ENCODE measurements at regions not wholly inside any gene's neighbourhood (a gene's known extent, or its start where the extent isn't known, plus 50 kb on each side); places are given as distances from the start of the nearest gene placed in this dataset.
A peak's percentile ranks its signal among the peaks of the same experiment; 100 is the strongest.
"Not testable (repeated sequence)": the region's sequence is repeated elsewhere in the genome, so short reads cannot be mapped to it uniquely, and the experiment has no call there.

DNA sequence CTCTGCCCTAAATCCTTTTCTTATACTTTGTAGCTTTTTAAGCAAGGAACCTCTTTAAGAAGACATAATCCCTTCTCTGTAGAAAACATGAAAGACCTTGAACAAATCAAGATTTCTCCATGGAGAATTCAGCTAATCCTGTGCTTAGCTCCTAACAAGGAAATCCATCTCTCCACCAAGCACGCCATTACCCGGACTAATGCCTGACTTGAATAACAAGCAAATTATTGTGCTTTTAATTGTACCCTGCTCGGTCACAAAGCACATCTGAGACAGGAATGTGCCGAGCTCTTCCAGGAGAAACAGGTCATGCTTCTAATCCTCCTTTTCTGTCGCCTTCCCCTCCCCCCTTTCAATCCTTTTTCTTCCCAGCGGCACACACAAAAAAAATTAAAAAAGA lies 141.3 kb downstream of the PSAT1 start:
- no peak for DNase-seq

DNA sequence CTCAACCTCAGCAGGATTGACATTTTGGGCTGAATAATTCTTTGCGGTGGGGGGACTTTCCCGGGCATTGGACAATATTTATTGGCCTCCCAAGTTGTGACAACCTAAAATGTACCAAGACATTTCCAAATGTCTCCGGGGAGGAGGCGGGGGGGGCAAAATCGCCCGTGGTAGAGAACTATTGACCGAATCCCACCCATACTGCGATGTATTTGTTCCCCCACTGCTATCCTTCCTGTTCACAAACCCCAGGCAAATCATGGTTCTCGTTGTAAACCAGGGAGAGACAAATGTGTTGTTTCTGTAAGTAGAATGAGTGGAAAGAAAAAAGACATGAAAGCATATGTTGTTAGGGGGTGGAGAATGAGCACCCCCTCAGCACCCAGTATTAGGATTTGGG lies 141.9 kb downstream of the PSAT1 start:
- no peak for DNase-seq

DNA sequence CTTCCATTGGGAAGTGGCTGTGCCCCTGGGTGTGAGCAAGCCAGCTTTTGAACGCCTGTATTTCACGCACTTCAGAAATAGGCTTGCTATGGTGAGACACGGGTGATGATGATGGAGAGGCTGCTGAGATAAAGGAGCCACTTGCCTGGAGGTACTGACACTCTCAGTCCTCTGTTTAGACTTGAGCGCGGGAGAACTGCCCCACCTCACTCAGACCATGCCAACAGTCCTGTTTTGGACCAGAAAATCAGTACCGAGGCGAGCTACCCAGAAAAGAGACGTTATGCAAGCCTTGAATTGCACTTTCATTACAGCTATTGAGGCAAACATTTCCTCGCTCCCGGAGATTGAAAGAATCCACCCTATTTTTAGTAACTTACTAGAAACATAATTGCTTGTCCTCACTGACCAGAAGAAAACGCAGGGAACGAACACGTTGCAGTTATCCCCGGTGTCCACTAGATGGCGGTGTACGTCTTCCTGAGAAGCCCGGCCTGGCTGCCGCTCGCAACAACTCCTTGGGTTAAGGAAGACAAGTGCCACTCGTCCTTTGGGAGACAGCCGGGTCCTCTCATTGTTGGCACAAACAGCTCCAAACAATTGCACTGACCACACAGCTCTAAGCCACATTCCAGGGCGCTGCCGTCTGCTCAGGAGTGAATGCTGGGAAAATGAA lies 142.4 kb downstream of the PSAT1 start:
- DNase-seq: peak; percentile 89

DNA sequence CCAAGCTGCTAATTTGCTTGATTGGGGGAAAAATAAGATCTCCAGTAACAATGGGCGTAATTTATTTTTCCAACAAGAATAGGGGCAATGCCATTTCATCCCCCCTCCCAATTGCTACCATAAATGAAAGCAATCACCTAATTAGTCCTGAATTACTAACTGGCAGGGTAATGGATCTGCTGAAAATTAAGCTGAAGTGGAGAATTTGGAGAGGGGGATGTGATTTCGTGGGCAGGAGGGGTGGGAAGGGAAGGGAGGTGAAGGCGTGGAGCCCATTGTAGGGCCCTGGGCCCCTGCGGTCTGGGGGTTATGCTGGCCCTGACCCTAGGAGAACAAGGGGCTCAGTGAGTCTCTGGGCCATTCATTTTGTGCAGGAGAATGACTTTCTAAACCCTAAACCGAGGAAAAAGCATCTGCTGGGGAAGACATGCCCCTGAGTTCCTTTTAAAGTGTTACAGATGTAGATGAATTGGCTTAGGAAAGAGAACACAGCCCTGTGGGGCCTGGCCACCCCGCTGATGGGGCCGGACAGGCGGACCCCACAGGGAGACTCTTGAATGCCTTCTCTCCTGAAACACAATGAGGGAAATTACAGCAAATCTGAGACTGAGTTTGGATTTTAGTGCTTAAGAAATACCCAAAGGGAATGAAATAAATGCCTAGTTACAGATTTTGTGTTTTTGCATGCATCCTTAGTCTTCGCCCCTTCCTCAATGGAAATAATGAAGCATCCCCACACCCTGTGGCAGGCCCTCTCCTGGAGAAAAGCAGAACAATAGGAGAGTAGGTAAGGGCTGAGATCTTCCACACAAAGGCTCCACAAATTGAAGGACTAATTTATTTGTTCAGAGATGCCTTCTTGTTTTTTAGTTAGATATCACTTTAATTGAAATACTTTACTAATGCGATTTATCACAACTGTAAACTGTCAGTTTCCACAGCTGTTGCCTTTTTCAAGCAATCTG lies 143.2 kb downstream of the PSAT1 start:
- no peak for DNase-seq

DNA sequence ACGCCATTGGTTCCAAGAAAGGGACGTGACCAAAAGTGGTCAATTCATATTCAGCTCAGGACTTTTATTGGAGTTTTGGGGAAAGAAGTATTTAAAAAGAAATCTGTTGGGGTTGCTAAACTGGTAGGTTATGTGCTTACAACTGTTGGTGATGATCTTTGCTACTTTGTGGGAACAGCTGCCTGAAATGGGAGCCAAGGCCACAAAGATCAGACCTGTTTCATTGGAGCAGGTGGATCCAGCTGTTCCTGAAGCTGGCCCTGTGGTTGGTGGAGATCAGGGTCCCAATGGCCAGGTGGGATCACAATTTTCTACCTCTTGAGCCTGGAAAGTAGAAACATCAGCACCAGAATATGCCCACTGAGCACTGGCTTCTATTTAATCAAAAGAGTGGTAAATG lies 144.5 kb downstream of the PSAT1 start:
- no peak for DNase-seq

DNA sequence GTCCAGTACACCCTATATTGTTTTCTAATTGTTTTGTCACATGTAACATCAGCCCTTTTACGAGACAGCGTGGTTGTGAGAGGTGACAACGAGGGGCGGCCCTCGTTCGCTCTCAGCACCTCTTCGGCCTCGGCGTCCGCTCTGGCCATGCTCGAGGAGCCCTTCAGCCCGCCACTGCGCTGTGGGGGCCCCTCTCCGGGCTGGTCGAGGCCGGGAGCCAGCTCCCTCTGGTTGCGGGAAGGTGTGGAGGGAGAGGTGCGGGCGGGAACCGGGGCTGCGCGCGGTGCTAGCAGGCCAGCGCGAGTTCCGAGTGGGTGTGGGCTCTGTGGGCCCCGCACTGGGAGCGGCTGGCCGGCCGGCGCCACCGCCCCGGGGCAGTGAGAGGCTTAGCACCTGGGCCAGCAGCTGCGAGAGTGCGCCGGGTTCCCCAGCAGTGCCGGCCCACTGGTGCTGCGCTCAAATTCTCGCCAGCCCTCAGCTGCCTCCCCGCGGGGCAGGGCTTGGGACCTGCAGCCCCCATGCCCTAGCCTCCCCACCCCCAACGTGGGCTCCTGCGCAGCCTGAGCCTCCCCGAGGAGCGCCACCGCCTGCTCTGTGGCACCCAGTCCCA lies 145.0 kb downstream of the PSAT1 start:
- no peak for DNase-seq

DNA sequence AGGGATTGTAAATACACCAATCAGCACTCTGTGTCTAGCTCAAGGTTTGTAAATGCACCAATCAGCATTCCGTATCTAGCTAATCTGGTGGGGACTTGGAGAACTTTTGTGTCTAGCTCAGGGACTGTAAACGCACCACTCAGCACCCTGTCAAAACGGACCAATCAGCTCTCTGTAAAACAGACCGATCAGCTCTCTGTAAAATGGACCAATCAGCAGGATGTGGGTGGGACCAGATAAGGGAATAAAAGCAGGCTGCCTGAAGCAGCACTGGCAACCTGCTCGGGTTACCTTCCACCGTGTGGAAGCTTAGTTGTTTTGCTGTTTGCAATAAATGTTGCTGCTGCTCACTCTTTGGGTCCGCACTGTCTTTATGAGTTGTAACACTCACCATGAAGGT lies 145.7 kb downstream of the PSAT1 start:
- not testable (repeated sequence) for DNase-seq

DNA sequence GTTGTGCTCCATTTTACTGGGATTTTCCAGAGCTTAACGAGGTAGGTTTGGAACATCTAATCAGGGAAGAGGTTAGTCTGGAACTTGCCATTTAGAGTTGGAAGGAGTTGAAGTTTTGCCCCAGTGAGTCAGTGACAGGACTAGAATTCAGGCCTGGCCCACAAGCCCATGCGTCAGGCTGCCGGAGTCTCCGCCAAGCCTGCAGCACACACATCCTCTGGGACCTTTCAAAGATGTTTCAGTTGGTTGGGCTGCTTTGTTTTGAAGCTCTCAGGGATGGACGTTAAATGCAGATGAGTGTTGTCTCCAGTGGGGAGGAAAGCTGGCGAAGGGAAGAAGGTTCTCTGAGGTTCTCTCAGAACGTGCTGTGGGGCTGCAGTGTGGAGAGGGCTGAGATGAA lies 147.0 kb downstream of the PSAT1 start:
- no peak for DNase-seq

DNA sequence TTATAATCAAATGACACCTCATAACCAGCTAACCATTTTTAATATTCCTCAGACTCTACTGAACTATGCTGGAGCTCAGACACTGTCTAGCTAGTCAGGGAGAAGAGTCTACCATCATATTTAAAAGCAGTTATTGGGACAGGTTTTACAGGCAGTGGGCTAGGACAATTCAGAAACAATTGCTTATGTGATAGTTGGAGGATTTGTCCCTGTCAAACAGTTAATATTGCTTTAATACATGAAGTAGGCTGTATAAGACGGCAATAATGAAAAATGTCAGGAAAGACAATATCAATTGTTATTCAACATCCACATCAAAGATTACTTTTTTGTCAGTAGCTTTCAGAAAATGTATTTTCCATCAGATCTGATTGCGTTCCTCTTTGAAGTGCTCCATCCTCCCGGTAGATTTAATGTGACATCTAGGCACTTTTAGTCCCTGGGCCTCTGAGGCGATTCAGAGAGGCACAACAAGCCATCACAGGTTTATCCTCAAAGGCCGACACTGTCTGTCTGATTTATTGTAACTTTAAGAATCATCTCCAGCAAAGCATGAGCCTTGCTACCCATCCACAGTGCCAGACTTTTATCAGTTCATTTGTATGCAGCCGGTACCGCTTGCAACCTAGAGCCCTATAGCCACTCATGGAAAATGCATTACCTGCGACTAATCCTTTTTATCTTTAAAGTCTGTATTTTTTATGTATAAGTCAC lies 152.2 kb downstream of the PSAT1 start:
- DNase-seq: no peak

DNA sequence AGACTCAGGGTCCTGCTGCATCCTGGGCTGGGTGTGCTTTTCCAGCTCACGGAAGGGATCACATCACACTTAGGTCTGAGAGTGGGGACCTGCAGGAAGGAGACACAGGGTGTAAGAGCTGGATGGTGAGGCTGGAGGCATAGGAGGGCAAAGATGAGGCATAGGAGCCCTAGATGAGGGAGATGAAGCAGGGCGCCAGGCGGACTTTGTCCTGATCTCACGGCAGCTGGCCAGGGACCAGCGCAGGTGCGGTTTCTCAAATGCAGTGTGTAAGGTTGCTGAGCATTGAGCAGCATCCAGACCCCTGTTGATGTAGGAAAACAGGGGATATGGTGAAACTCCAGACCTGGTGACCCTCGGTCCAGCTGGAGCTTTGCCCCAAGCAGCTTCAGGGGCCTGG lies 156.5 kb downstream of the PSAT1 start:
- DNase-seq: no peak

DNA sequence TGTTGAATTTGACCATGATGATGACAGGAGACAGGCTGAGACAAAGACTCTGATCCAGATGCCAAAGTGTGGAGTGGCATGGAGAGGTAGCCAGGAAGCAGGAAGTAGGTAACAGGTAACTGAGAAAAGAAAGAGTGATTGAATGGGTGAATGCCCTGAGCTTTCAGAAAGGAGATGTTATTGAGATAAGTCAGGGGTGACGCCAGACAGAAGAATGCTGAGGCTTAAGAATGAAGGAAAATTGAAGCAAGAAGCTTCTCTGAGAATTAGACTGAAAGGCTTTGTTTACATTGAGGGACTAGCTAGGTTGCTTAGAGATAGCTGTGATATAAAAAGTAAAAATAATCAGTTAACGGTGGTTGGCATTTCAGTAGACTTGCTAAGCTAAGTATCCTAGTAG lies 165.7 kb downstream of the PSAT1 start:
- no peak for DNase-seq

DNA sequence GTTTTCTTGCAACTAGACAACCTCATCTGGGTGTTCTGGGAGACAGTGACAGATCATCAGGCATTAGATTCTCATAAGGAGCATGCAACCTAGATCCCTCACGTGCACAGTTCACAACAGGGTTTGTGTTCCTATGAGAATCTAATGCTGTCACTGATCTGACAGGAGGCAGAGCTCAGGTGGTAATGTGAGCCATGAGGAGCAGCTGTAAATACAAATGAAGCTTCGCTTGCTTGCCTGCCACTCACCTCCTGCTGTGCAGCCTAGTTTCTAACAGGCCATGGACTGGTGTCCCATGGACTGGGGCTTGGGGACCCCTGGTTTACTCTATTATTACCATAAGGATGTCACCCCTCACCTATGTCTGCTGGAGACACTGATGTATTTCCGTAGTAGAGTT lies 166.8 kb downstream of the PSAT1 start:
- no peak for DNase-seq

DNA sequence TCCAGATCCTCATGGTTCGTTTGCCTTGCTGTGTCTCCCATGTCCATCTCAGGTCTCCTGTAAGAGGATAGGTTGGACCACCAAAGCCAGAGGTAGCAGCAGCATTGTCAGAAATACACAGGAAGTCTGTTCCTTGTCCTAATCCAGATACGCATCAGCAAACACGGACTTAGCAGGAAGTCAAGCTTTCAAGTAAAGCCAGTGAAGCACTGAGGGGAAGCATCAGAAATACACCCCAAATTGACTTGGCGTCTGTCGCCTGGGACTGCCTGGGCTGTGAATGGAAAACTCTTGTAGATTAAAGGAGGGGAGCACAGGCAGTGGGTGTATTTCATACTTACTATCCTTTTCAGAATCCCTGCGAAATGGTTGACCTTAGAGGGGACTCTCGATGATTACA lies 171.3 kb downstream of the PSAT1 start:
- no peak for DNase-seq

DNA sequence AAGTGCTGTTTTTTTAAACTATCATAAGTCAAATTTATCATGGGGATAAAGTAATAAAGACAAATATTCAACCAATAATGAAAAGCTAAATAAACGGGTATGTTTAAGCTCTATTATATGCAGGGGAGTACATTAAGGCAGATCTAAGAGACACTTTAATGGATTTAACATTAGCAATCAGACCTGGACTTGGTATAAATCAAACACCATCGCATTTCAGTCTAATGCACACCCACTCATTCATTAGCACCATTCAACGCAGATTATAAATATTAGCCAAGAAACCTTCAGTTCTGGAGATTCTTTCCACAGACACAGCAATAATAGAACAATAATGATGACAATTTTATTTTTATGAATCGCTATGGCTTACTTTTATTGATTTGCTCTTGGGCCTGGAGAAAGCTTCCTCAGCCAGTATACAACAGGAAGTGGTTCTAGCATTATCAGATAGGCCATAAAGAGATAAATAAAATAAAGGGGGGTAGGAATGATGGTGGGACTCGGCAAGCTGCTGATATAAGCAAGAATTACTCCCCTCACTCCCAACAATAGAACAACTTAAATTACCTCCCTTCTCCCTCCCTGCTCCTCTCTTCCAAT lies 172.2 kb downstream of the PSAT1 start:
- DNase-seq: no peak

DNA sequence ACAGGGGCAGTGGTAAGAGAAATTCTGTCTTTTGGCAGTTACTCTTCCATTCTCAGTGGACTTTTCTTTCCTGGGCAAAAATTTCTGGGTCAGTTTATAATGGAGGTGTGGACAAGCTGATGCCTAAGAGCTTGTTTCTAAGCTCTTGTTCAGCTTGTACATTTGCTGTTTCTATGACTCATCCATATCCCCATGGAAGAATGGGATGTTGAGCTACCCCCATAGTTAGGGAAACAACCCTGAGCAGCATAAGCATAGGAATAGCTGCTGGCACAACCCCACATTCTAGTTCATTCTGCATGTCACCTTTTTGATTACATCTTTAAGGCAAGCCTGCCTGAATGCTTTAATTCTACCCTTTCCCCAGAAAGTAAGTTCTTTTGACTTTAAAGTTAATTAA lies 173.3 kb downstream of the PSAT1 start:
- no peak for DNase-seq

DNA sequence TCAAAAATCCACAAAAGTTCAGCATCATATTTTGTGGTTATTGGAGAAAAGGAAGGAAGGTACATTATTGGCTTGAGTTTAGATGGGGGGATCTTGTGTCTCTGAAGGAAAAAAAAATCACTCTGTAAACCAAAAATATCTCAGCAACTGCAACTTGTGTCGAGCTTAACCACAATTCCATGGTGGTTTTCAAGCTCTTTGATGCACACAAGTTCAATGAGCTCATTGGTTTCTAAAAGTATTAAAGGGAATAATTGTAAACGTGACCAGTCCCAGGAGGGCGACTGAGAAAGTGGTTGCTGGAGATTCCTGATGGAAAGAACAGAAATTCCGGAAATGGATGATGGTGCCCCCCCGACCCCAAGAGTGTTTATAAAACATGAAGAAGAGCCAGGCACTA lies 173.8 kb downstream of the PSAT1 start:
- DNase-seq: no peak

DNA sequence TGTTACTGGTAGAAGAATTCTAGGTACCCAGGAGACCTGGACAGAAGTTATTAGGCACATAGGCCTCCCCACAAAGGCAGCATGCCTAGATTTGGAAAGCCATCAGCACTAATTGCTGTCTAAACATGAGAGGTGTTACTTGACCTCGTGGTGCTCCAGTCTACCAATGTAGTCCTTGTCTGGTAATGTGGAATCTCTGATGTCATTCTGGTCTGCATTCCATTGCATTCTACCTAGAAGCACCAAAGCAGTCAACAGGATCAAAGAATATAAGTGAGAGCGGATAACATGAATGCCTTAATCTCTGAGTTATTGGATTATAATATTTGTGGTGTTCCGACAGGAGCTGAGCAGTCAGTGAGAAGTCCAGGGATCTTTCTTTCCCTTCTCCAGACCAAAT lies 175.2 kb downstream of the PSAT1 start:
- no peak for DNase-seq

DNA sequence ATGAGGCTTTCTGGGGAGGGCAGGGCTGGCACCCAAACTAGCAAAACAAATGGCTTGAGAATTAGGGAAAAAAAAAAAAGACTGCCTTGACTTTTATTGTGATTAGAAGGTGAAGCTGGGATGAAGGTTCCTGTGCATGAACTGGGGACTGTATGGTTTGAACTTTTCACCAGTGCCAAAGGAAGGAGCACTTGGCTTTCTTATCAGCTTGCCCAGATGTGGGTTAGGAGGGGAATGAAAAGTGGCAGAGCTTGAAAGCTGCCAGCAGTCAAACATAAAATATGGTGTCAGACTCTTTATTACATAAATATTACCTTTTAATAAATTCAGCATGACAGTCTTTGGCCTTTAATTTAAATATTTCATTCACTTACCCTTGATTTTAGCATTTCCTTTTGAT lies 182.5 kb downstream of the PSAT1 start:
- DNase-seq: no peak

DNA sequence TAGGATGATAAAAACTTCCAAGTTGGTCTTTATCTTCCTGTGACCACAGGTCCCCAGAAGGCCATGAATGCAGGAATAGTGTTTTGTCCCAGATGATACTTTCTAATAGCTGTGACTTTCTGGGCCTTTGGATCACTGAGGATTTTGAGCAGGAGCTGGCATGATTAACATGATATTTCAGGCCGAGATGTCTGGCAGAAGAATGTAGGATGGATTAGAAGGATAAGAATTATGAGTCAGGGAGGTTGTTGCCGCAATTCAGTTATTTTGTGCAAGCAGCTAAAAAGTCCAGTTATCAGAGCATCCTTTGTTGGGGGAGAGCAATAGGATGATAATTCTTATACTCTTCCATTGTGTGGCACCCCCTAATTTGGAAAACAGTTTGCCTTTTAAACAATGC lies 189.7 kb downstream of the PSAT1 start:
- no peak for DNase-seq

DNA sequence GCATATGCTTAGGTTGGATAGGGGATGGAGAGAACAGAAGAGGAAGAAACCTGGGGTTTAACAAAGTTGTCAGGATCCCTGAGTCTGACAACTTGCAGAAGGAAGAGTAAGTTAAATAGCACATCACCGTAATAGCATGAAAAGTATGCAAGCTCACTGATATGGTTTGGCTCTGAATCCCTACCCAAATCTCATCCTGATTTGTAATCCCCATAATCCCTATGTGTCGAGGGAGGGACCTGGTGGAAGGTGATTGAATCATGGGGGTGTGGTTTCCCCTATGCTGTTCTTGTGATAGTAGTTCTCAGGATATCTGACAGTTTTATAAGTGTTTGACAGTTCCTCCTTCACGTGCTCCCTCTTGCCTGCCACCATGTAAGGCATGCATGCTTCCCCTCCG lies 193.3 kb downstream of the PSAT1 start:
- no peak for DNase-seq

DNA sequence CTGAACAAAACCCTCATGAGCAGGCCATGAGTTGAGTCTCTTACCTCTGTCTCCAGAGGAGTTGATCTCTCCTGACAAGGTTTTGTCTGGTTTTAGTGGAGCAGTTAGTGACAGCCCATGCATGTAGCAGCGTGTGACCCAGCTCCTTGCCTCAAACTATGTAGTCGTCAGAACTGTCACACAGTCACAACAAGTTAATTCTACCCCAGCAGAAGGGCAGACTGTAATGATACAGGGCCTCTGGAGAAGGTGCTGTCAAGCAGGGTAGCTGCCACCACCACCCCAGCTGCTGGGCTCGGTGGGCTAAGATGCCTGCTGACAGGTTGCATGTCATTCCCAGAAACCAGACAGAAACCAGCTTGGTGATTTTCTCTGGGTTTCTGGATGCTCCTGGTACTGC lies 194.5 kb downstream of the PSAT1 start:
- no peak for DNase-seq

DNA sequence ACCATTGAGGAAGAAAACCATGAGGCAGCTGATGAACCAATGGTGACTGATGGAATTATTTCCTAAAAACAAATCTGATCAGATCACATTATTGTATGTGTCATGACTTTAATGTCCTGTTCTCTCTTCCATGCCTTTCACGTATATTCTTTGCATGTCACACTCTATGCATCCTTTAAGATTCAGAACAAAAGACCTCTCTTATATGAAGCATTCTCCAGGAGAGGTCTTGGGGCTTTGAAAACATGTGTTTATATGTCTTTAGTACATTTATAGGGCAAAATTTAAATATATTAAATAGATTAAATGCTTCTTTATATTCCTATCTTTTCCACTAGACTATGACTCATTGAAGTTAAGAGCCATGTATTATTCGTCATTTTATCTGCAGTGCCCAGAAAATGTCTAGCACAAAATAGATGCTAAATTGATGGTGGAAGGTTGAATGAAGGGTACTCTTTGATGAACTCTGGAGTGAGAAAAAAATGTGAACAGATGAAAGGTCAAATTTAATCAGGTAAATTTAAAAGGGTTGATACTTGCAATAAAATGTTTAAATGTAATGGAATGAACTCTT lies 196.3 kb downstream of the PSAT1 start:
- DNase-seq: no peak

All from muscle of arm (tissue), 1 donor.